ENCODE measurements at regions not wholly inside any gene's neighbourhood (a gene's known extent, or its start where the extent isn't known, plus 50 kb on each side); places are given as distances from the start of the nearest gene placed in this dataset.

GRCh38 chr3:178072391-178073305, 463.6 kb upstream of the KCNMB2 start:
- peak; percentile 89 for DNase-seq

DNA sequence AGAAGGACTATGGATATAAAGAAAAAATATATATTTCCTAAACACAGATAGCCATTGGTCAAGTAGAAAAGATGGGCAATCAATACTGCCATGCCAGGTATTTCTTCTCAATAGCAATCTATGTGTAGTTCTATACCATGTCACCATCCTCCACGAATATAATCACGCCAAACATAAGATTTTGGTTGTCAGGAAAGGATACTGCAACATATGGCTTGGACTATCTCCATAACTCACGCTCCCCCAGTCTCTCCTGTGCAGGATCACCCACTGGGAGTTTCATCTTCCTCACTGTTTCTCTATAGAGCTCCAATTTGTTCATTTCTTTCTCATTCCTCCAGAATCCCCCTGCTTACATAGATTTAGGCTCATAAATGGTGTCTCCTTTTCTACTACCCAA, 462.9 kb upstream of the KCNMB2 start:
- no peak for DNase-seq

GRCh38 chr3:178075344-178075743, 460.9 kb upstream of the KCNMB2 start:
- no peak for DNase-seq

- DNase-seq: peak; percentile 76
Measured at GRCh38 chr3:178078953-178079352, 457.3 kb upstream of the KCNMB2 start.

- no peak for DNase-seq
Measured at GRCh38 chr3:178079966-178080365, 456.3 kb upstream of the KCNMB2 start.

- no peak for DNase-seq
Measured at GRCh38 chr3:178082326-178082906, 453.8 kb upstream of the KCNMB2 start.

DNA sequence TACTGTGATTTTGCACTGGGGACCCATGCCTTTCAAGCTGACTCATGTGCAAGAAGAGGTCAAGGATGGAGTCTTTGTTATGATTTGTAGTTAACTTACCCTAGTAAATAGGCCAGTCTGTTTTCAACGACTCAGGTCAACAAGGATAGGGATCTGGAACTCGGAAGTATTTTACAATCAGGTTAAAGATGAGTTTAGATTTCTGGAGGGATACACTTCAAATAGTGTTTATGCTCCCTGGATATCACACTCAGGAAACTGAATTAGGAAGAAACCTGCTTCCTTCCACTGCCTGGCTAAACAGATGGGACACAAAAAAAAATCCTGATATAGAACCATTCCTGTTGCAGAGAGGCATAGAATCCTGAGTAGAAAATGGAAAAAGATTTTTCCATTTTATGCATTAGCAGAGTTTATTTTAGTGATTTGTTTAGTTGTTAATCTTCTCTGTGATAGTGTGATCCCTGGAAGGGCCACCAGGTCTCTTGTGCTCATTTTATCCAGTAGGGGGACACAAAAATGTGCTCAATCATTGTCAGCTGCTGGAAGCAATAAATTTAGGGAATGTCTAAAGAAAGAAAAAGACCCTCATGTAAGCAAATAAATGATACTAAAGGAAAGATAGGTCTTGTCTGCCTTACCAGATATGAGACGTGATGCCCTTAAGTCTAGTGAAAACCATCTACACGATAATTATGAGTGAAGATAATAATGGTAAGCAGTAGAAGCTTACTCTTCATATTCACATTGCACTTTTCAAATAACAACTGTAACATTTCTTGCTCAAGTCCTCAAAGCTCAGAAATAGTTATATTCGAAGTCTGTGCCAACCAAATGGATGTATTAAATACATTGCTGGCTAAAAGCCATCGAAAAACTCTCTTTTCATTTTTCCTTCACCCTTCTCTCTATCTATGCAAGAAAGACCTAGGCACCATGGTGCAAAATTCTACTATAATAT, 452.1 kb upstream of the KCNMB2 start:
- peak; percentile 33 for DNase-seq

DNA sequence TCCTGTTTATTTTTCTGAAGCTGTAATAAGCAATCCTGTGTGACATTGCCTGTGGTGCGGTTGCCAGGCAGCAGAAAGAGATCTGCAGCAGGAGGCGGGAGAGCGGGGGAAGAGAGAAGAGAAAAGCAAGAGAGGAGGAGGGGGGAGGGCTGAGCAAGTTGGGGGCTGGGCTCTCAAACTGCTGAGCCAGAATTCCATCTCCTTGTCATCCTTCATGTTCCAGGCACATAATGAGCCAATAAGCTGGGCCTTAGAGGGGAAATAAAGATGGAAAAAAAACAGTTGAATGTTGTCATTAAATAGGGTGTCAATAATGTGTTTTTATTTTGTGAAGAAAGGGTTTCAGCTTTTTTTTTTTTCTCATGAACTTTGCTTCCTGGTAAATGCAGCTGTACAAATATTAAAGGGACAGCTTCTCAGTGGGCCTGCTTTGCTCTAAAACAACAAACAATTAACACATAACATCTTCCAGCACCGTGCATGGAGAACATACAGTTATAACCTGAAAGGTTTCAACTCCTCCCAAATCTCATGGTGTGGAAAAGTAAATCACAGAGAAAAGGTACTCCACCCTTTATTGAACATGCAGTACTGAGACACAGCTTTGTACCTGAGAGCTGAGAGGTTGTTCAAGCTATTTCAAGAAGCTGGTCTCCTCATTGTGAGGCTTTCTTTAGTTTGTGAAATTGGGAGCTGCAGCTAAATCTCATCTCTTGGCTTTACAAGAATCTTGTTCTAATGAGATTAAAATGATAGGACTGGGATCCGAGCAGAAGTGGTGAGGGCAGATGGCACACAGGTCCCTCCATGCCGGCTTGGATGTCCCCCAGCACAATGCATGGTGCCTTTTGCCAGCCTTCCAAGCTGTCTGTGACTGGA, 451.1 kb upstream of the KCNMB2 start:
- DNase-seq: peak; percentile 93

- no peak for DNase-seq
Measured at GRCh38 chr3:178085817-178086123, 450.5 kb upstream of the KCNMB2 start.

GRCh38 chr3:178086144-178086825, 450.0 kb upstream of the KCNMB2 start:
- no peak for DNase-seq

- no peak for DNase-seq
Measured at GRCh38 chr3:178087376-178087775, 448.9 kb upstream of the KCNMB2 start.

DNA sequence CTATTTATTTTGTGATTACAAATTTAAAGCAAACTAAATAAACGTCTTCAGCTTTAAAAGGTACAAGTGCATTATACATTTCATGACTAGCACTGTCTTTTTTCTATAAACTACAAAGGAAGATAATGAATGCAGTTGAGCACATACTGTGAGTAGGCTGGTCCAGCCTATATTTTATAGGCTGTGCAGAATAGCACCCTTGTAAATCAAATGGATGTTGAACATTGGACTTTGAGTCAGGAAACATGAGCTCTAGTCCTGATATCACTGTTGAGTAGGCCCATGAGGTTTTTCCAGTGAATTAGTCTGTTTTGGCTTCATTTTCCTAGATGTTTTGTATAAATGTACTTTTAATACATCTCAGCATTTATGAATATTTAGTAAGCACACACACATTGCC, 447.3 kb upstream of the KCNMB2 start:
- DNase-seq: no peak

DNA sequence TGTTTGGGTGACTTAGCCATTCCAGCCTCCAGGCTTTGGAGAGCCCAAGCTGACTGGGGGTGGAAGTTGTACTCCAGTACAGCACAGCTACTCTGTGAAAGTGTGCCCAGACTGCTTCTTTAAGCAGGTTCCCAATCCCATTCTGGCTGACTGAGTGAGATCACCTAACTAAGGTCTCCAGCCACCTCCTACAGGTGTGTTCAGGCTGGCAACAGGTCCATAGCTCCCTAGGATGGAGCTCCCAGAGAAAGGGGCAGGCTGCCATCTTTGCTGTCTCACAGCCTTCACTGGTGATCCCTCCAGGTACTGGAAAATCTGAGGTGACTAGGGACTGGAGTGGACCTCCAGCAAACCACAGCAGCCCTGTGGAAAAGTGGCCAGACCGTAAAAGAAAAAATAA, 445.3 kb upstream of the KCNMB2 start:
- DNase-seq: no peak

- no peak for DNase-seq
Measured at GRCh38 chr3:178095522-178095921, 440.7 kb upstream of the KCNMB2 start.

DNA sequence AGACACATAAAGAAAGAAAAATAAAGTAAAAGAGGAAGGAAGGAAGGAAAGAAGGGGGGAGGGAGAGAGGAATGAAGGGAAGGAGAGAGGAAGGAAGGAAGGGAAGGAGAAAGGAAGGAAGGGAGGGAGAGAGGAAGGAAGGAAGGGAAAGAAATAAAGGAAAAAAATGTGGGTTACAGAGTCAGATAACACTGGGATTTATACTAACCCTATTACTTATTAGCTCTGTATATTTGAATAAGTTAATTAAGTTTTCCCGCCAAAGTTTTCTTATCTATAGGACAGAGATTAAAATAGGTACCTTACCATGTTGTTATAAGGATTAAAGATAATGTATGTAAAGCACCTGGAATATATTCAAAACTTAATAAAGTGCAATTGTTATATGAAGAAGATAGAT, 439.3 kb upstream of the KCNMB2 start:
- no peak for DNase-seq

GRCh38 chr3:178097576-178097975, 438.7 kb upstream of the KCNMB2 start:
- peak; percentile 20 for DNase-seq

GRCh38 chr3:178099274-178099673, 437.0 kb upstream of the KCNMB2 start:
- DNase-seq: no peak

DNA sequence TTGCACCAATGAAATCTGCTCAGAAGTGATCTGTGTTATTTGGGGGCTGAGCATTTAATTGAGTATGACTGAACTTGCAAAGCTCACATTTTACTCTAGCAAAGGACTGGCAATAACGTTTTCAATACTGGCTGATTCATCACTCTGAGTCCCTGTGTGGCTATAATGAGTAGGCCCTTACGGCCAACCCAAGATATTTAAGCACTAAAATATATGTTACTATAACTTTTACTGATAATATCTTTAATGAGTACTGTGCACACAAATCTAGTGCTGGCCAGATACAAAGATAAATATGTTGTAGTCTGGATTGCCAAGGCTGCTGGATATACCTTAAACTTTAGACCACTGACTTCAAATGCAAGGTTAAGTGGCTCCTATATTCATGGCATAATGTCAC, 436.4 kb upstream of the KCNMB2 start:
- no peak for DNase-seq

- no peak for DNase-seq
Measured at GRCh38 chr3:178100908-178101307, 435.3 kb upstream of the KCNMB2 start.

DNA sequence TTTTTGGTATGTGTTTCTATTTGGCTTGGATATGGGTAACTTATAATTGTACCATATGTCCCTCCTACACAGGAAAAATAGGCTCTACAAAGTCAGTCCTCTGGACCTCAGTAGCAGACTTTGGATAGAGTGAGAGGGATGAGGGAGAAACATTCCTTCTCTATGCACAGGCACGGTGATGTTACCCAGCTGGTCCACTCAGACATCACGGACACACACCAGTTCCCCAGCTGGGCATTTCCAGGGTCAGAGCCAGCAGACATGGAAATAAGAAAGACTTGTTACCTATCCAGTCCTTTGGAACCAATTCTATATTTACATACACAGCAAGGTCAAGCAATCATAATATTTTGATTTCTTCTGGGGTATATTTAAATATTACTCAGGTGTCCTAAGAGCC, 433.1 kb upstream of the KCNMB2 start:
- no peak for DNase-seq

- no peak for DNase-seq
Measured at GRCh38 chr3:178107804-178108203, 428.4 kb upstream of the KCNMB2 start.
